A673 (cell line): ENCODE measurements at regions not wholly inside any gene's neighbourhood (a gene's known extent, or its start where the extent isn't known, plus 50 kb on each side); places are given as distances from the start of the nearest gene placed in this dataset.

Source experiments
- BruUV-seq: library from RNA; stranded (reverse); fragments of 400-500 nt; replicated peaks from 2 replicates; lab custom pipeline; 2021; lab: Mats Ljungman, UMichigan
- CTCF ChIA-PET: fragments of 300-600 bp; sonication (Branson Sonifier 250); formaldehyde crosslinking; loops from one replicate; lab custom pipeline; 2022; ENCODE audit warnings: antibody characterized with exemption; lab: Charles Lee
- POLR2A ChIA-PET: fragments of 300-600 bp; sonication (Branson Sonifier 250); formaldehyde crosslinking; loops from one replicate; lab custom pipeline; 2022; ENCODE audit warnings: antibody characterized with exemption; ENCODE audit not compliant: low non-redundant PET; lab: Charles Lee
- DNase-seq: peaks from one replicate; pipeline ENCODE4 v3.0.0-alpha.2; 2015; ENCODE audit warnings: low spot score
- H3K27ac ChIP-seq: fragments of 200-600 bp; sonication (generic); 2 replicates; pipeline ENCODE4 v1.5.1; 2016; ENCODE audit warnings: mixed run types, low read depth, mild to moderate bottlenecking, mixed read lengths, antibody characterized with exemption, low read length; ENCODE audit not compliant: poor library complexity, severe bottlenecking
- H3K27me3 ChIP-seq: fragments of 200-600 bp; sonication (generic); replicated peaks from 2 replicates; pipeline ENCODE4 v1.6.1; 2017; ENCODE audit warnings: mixed run types, low read depth, mild to moderate bottlenecking, mixed read lengths, antibody characterized with exemption, low read length; ENCODE audit not compliant: insufficient read depth, poor library complexity
- H3K36me3 ChIP-seq: fragments of 200-600 bp; sonication (generic); 2 replicates; pipeline ENCODE4 v1.6.1; 2016; ENCODE audit warnings: mixed run types, mild to moderate bottlenecking, mixed read lengths, antibody characterized with exemption, low read length; ENCODE audit not compliant: insufficient read depth, poor library complexity, severe bottlenecking
- H3K4me1 ChIP-seq: fragments of 200-600 bp; sonication (generic); 2 replicates; pipeline ENCODE4 v1.6.1; 2017; ENCODE audit warnings: mixed run types, mild to moderate bottlenecking, mixed read lengths, antibody characterized with exemption, low read length; ENCODE audit not compliant: insufficient read depth, poor library complexity, severe bottlenecking
- H3K4me3 ChIP-seq: fragments of 200-600 bp; sonication (generic); 2 replicates; pipeline ENCODE4 v1.5.1; 2016; ENCODE audit warnings: low read depth, mixed run types, mild to moderate bottlenecking, mixed read lengths, low read length; ENCODE audit not compliant: poor library complexity, severe bottlenecking
- H3K9me3 ChIP-seq: fragments of 200-600 bp; sonication (generic); 2 replicates; pipeline ENCODE4 v1.6.1; 2016; ENCODE audit warnings: mixed run types, low read depth, mild to moderate bottlenecking, mixed read lengths, antibody characterized with exemption, low read length; ENCODE audit not compliant: poor library complexity, severe bottlenecking
- CTCF ChIP-seq: fragments of 300-800, 200-600 bp; sonication (generic); conservative IDR thresholded peaks from 2 replicates; pipeline ENCODE4 v1.5.1; 2017; ENCODE audit warnings: low read depth, mild to moderate bottlenecking, antibody characterized with exemption, low read length, moderate library complexity, mixed read lengths
- EZH2 ChIP-seq: fragments of 200-600 bp; sonication (generic); IDR thresholded peaks from 2 replicates; pipeline ENCODE4 v1.6.1; 2017; ENCODE audit warnings: borderline replicate concordance, low read depth, mild to moderate bottlenecking, mixed read lengths, antibody characterized with exemption, low read length; ENCODE audit not compliant: poor library complexity, severe bottlenecking
- intact Hi-C: fragments of 100-400 bp; cut with micrococcal nuclease; formaldehyde crosslinking; loops from one replicate; pipeline ENCODE4 v1.10.0; 2022; ENCODE audit not compliant: unreplicated experiment

GRCh38 chr10:21372651-21373410, 152.7 kb downstream of the SKIDA1 start:
- peak; percentile 96 for DNase-seq
- no peaks in the 10 kb centered on the region for H3K27me3 ChIP-seq
- TF ChIP-seq CTCF (no peak), EZH2 (no peak)
- intact Hi-C loops: loop anchor here (10.0 kb wide), 1 partner anchor 78 kb away; no protein-coding TSS in a partner anchor
- H3K4me3 ChIP-seq: peak overlapping the region; percentile 5
- CTCF ChIA-PET: no interaction called here
- H3K4me1 ChIP-seq: peaks cover 16% of the 10 kb centered on the region
- POLR2A ChIA-PET: interaction anchor here (0.5 kb wide), 1 partner anchor 1205 kb away, joined by 3 read pairs; no protein-coding TSS in a partner anchor
- H3K27ac ChIP-seq: peak overlapping the region; percentile 59
- no TSS peak for BruUV-seq
- no peaks in the 10 kb centered on the region for H3K9me3 ChIP-seq
- no peaks in the 10 kb centered on the region for H3K36me3 ChIP-seq

- Histone ChIP-seq H3K9me3 (no peaks in the 10 kb centered on the region), H3K36me3 (no peaks in the 10 kb centered on the region), H3K4me3 (no peak overlapping the region), H3K27me3 (no peaks in the 10 kb centered on the region), H3K27ac (peak overlapping the region; percentile 62), H3K4me1 (peaks cover 21% of the 10 kb centered on the region)
- DNase-seq: peak; percentile 26
- CTCF ChIA-PET: no interaction called here
- intact Hi-C loops: loop anchor here (10.0 kb wide), 1 partner anchor 75 kb away; no protein-coding TSS in a partner anchor
- POLR2A ChIA-PET: interaction anchor here (0.5 kb wide), 1 partner anchor 13 kb away, joined by 10 read pairs; no protein-coding TSS in a partner anchor
- TF ChIP-seq CTCF (no peak), EZH2 (no peak)
- no TSS peak for BruUV-seq
Measured at GRCh38 chr10:21369697-21370096, 155.8 kb downstream of the SKIDA1 start.

GRCh38 chr10:21368728-21369425, 156.6 kb downstream of the SKIDA1 start:
- no peak for TF ChIP-seq CTCF
- no peak for TF ChIP-seq EZH2
- Histone ChIP-seq H3K27me3 (no peaks in the 10 kb centered on the region), H3K9me3 (no peaks in the 10 kb centered on the region), H3K27ac (peak overlapping the region; percentile 62), H3K4me3 (no peak overlapping the region), H3K36me3 (no peaks in the 10 kb centered on the region), H3K4me1 (peaks cover 29% of the 10 kb centered on the region)
- ChIA-PET CTCF (no interaction called here), POLR2A (no interaction called here)
- DNase-seq: no peak
- intact Hi-C loops: no loop called here
- BruUV-seq: no TSS peak
